22Rv1 (cell line): ENCODE measurements at regions not wholly inside any gene's neighbourhood (a gene's known extent, or its start where the extent isn't known, plus 50 kb on each side); places are given as distances from the start of the nearest gene placed in this dataset.

Experiments
- ZFX ChIP-seq: fragments of 450-650 bp; IDR thresholded peaks from 2 replicates; pipeline ENCODE4 v1.6.1; 2017; ENCODE audit warnings: antibody characterized with exemption, borderline replicate concordance
- TF ChIP-seq, protein P1 (sequence below): fragments of 450-650 bp; IDR thresholded peaks from 2 replicates; pipeline ENCODE4 v1.5.1; 2017; ENCODE audit warnings: mild to moderate bottlenecking

DNA sequence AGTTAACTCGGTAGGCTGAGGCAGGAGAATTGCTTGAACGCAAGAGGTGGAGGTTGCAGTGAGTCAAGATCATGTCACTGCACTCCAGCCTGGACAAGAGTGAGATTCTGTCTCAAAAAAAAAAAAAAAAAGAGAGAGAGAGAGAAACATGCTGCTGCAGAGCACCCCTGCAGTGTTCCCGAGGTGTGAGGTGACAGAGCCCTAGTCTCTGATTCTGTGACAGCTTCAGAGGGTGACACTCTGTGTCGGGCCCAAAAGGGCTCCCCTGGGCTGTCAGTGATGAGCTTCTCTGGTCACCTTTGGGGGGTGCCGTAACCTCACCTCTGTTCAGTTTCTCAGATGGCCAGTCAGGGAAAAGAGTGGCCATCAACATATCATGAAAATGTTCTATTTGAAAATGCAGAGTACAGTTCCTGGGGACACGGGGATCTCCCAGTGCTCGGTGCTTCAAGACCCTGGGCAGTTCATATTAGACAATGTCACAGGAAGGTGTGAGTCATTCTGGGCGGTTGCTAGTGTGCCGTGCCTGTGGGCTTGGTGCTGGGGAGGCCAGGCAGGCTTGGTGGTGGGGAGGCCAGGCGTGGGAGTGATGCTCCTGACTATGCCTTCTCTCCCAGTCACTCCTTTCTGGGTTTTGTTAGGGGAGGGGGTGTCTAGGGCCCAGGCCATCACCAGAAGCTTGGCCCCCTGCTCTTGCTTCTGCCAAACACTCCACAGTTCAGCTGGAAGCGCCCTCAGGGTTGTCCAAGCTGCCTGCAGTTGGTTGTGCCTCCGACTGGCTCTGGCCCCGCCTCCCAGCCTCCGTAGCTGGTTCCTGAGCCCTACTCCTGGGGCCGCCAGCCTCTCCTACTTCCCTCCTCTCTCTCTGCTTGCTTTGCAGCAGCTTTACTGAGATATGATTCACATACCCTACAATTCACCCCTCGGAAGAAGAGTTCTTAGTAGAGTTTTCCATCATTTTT, 52.5 kb upstream of the CLDN5 start:
- TF ChIP-seq, protein P1, sequence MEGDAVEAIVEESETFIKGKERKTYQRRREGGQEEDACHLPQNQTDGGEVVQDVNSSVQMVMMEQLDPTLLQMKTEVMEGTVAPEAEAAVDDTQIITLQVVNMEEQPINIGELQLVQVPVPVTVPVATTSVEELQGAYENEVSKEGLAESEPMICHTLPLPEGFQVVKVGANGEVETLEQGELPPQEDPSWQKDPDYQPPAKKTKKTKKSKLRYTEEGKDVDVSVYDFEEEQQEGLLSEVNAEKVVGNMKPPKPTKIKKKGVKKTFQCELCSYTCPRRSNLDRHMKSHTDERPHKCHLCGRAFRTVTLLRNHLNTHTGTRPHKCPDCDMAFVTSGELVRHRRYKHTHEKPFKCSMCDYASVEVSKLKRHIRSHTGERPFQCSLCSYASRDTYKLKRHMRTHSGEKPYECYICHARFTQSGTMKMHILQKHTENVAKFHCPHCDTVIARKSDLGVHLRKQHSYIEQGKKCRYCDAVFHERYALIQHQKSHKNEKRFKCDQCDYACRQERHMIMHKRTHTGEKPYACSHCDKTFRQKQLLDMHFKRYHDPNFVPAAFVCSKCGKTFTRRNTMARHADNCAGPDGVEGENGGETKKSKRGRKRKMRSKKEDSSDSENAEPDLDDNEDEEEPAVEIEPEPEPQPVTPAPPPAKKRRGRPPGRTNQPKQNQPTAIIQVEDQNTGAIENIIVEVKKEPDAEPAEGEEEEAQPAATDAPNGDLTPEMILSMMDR = no peak
- TF ChIP-seq ZFX = no peak
